ENCODE measurements at regions not wholly inside any gene's neighbourhood (a gene's known extent, or its start where the extent isn't known, plus 50 kb on each side); places are given as distances from the start of the nearest gene placed in this dataset.

DNA sequence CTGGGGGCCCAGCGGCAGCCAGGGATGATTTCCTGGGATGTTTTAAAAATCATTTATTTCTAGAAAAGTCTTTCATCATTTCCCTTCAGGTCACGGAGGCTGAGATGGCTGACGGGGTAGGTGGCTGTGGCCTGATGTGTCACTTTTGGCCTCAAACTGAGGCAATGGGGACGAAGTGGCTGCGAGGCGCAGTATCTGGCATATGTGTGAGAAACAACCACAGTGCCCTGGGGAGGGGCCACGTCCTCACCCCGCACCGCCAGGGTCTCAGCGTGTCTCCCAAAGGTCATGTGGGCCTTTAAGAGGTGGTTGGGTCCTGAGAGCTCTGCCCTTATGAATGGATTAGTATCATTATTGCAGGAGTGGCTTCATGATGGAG, 120.0 kb downstream of the CEBPB start:
- DNase-seq (ENCODE audit: low read depth, low spot score), result no peak
- TF ChIP-seq, protein P1, sequence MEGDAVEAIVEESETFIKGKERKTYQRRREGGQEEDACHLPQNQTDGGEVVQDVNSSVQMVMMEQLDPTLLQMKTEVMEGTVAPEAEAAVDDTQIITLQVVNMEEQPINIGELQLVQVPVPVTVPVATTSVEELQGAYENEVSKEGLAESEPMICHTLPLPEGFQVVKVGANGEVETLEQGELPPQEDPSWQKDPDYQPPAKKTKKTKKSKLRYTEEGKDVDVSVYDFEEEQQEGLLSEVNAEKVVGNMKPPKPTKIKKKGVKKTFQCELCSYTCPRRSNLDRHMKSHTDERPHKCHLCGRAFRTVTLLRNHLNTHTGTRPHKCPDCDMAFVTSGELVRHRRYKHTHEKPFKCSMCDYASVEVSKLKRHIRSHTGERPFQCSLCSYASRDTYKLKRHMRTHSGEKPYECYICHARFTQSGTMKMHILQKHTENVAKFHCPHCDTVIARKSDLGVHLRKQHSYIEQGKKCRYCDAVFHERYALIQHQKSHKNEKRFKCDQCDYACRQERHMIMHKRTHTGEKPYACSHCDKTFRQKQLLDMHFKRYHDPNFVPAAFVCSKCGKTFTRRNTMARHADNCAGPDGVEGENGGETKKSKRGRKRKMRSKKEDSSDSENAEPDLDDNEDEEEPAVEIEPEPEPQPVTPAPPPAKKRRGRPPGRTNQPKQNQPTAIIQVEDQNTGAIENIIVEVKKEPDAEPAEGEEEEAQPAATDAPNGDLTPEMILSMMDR (IDR thresholded peaks at IDR 0.05; ENCODE audit: insufficient read depth, low read length, missing control alignments), result no peak
- ChIA-PET CTCF (no interaction called here), POLR2A (no interaction called here)
- no peak overlapping the region for H3K4me3 ChIP-seq (ENCODE audit: low read depth, low read length)

DNA sequence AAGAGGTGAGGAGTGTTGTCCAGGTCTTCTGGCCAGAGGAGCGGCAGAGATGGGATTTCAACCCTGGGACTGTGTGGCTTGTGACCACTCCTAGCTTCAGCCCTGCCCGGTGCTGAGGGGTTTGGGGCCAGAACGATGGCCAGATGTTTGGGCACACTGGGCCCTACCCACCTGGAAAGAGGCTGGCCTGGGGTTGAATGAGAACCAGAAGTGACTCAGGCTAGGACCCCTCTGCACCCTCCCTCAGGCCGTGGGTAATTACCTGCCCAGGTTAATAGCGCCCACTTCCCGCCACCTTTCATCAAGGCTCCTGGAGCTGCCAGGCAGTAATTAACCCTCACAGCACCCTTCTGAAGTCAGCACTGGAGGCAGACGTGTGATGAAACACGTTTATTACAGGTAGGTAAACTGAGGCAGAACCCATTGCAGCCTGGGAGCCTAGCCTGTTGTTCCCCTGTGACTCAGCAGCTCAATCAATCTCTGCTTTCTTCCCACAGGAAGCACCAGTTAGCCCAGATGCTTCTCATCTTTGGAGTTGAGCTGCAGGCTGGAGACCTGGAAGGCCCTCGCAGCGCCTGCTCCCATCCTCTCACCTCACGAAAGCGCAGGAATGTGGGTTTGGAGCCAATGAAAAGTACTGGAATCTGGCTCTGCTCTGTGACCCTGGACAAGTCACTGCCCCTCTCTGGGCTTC, 120.8 kb downstream of the CEBPB start:
- ChIA-PET CTCF (interaction anchor here (1.2 kb wide), 1 partner anchor 9 kb away, joined by 3 read pairs; no protein-coding TSS in a partner anchor), POLR2A (no interaction called here)
- no peak overlapping the region for H3K4me3 ChIP-seq (ENCODE audit: low read depth, low read length)
- no peak for DNase-seq (ENCODE audit: low read depth, low spot score)
- TF ChIP-seq, protein P1 (IDR thresholded peaks at IDR 0.05; ENCODE audit: insufficient read depth, low read length, missing control alignments), result no peak

DNA sequence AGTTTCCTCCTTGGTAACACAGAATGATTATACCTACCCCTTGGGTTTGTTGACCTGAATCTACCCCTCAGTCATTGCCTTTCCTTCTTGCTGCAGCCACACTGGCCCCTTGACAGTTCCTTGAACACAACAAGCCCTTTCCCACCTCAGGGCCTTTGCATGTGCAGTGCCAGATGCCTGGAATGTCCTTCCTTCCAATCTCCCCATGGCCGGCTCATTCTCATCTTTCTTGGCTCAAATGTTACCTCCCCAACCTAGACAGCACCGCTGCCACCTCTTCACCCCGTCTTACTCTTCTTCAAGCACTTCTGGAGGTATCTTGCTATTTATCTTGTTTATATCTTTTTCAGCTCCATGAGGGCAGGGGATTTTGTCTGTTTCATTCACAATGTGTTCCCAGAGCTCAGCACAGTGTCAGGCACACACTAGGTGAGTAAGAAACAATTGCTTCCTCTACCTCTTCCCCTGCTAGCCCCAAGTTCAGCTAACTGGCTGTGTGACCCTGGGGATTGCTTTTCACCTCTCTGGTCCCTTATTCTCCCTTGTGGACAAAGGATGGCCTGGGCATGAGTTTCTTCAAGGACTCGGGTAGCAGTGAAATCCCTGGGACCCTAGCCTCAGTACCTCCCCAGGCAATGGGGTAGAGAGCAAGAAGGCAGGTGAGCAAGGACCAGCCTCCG, 121.5 kb downstream of the CEBPB start:
- no peak for DNase-seq (ENCODE audit: low read depth, low spot score)
- H3K4me3 ChIP-seq (ENCODE audit: low read depth, low read length), result no peak overlapping the region
- TF ChIP-seq, protein P1 (IDR thresholded peaks at IDR 0.05; ENCODE audit: insufficient read depth, low read length, missing control alignments), result no peak
- ChIA-PET POLR2A (no interaction called here), CTCF (interaction anchor here (1.2 kb wide), 1 partner anchor 8 kb away, joined by 3 read pairs; no protein-coding TSS in a partner anchor)

DNA sequence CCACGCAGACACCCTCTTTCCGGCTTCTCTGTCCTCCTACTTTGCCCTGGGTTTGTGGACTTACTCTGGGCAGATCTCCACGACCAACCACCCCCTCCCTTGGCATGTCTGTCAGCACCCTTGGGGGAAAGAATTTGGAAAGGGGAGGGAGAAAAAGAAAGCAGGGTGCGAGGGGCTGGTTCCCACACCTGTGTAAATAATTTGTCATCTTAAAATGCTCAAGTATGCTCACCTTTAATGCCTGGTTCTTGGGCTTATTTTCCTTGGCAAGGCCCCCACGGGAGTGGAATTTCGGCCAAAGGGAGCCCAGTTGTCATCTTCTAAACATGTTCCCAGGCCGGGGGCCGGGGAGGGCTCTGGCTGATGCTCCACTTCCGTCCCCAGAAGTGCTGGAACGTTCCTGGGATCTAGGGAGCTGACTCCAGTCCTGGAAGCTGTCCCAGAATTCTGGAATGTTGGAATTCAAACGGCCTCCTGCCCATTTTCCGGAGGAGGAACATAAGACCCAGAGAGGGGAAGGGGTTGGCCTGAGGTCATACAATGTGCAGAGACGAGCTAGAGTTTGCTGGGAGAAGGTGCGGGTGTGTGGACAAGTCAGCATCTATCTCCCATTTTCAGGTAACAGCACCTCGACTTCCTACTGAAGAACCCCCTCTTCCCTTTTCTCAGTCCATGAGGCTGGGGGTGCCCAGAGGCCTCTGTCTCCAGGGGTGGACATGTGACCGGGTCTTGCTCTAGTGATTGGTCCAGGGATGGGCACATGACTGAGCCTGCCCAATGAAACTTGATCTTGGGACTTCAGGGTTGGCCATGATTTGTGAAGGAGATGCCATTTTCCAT, 122.3 kb downstream of the CEBPB start:
- H3K4me3 ChIP-seq (ENCODE audit: low read depth, low read length), result no peak overlapping the region
- TF ChIP-seq, protein P1 (IDR thresholded peaks at IDR 0.05; ENCODE audit: insufficient read depth, low read length, missing control alignments), result no peak
- ChIA-PET POLR2A (interaction anchor here (1.0 kb wide), 1 partner anchor 122 kb away, joined by 6 read pairs; the partner anchor contains the start of gene CEBPB), CTCF (interaction anchor here (1.5 kb wide), 1 partner anchor 148 kb away, joined by 3 read pairs; no protein-coding TSS in a partner anchor)
- peak; percentile 75 for DNase-seq (ENCODE audit: low read depth, low spot score)

DNA sequence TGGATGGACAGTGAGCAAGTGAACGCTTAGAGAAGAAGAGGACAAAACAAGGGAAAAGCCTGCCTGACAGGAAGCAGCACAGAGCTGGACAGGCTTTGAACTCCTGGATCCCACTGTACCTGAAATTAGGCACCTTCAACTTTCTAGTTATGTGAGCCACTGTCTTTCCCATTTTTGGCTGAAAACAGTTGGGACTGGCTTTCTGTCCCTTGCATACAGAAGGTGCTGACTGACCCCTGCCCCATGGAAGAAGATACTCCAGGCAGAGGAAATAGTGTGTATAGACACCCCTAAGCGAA, 122.8 kb downstream of the CEBPB start:
- H3K4me3 ChIP-seq (ENCODE audit: low read depth, low read length), result no peak overlapping the region
- POLR2A ChIA-PET, result interaction anchor here (1.0 kb wide), 1 partner anchor 123 kb away, joined by 6 read pairs; the partner anchor contains the start of gene CEBPB
- no peak for DNase-seq (ENCODE audit: low read depth, low spot score)
- TF ChIP-seq, protein P1 (IDR thresholded peaks at IDR 0.05; ENCODE audit: insufficient read depth, low read length, missing control alignments), result no peak
- CTCF ChIA-PET, result interaction anchor here (1.5 kb wide), 1 partner anchor 148 kb away, joined by 3 read pairs; no protein-coding TSS in a partner anchor

Data from AG04449 (cell line).